Prostate gland (tissue), 2 donors: ENCODE measurements at regions not wholly inside any gene's neighbourhood (a gene's known extent, or its start where the extent isn't known, plus 50 kb on each side); places are given as distances from the start of the nearest gene placed in this dataset.
"Not testable (repeated sequence)": the region's sequence is repeated elsewhere in the genome, so short reads cannot be mapped to it uniquely, and the experiment has no call there.

Experiments used
- DNase-seq: peaks from one replicate; pipeline ENCODE4 v3.0.0-alpha.2; 2019; ENCODE audit warnings: low spot score
- H3K27ac ChIP-seq, 2 donors: fragments of 200-600 bp; sonication (generic); 2 replicates each; pipeline ENCODE4 v1.5.1; 2017 to 2019
- H3K27me3 ChIP-seq: fragments of 200-600 bp; sonication (generic); replicated peaks from 2 replicates; pipeline ENCODE4 v1.5.1; 2019; ENCODE audit not compliant: insufficient read depth
- H3K36me3 ChIP-seq, 2 donors: fragments of 200-600 bp; sonication (generic); 1 replicate in 1 of 2; 2 replicates in 1 of 2; pipeline versions ENCODE4 v1.5.1 to v1.8.1; 2017 to 2019
- H3K4me1 ChIP-seq: fragments of 200-600 bp; sonication (generic); replicated peaks from 2 replicates; pipeline ENCODE4 v1.5.1; 2019
- H3K4me3 ChIP-seq, 2 donors: fragments of 200-600 bp; sonication (generic); 2 replicates each; pipeline ENCODE4 v1.5.1; 2017 to 2019
- H3K9me3 ChIP-seq: fragments of 200-600 bp; sonication (generic); 2 replicates; pipeline ENCODE4 v1.5.1; 2017
- CTCF ChIP-seq, 4 experiments: fragments of 200-600 bp in 2 of 4; fragments of 450-650 bp in 2 of 4; sonication (generic) in 2 of 4; IDR thresholded peaks; 1 replicate in 3 of 4; 2 replicates in 1 of 4; pipeline ENCODE4 v1.5.1; 2016 to 2019; ENCODE audit warnings: antibody characterized with exemption in 4 of 4, mild to moderate bottlenecking in 2 of 4, moderate library complexity in 2 of 4
- POLR2A ChIP-seq: fragments of 450-650 bp; IDR thresholded peaks from one replicate; pipeline ENCODE4 v1.6.1; 2016; ENCODE audit warnings: antibody characterized with exemption, mild to moderate bottlenecking
- POLR2AphosphoS5 ChIP-seq: sonication (generic); formaldehyde crosslinking; IDR thresholded peaks from one replicate; pipeline ENCODE4 v1.6.1; 2017; ENCODE audit warnings: antibody characterized with exemption
- WGBS: methylation state at CpG from one replicate; pipeline ENCODE4 v1.1.5; 2018; 5-methylcytosine and 5-hydroxymethylcytosine counted together
- intact Hi-C: fragments of 100-400 bp; cut with DNase I; formaldehyde crosslinking; loops from one replicate; pipeline ENCODE4 v1.14.2; 2022

- no peaks in the 10 kb centered on the region for H3K27me3 ChIP-seq
- intact Hi-C loops: no loop called here
Observed at GRCh38 chr2:78814331-78814986, 211.0 kb upstream of the REG3G start.

GRCh38 chr2:78817430-78817829 lies 208.1 kb upstream of the REG3G start:
- TF ChIP-seq POLR2A (no peak), POLR2AphosphoS5 (no peak)
- H3K4me3 ChIP-seq: no peak overlapping the region
- intact Hi-C loops: no loop called here
- no peaks in the 10 kb centered on the region for H3K36me3 ChIP-seq
- no peak overlapping the region for H3K27ac ChIP-seq
- 54% methylated on average over 4 of the region's 4 CpGs for WGBS
- no peaks in the 10 kb centered on the region for H3K27me3 ChIP-seq
- no peak for DNase-seq
- H3K9me3 ChIP-seq: no peaks in the 10 kb centered on the region
- no peaks in the 10 kb centered on the region for H3K4me1 ChIP-seq

More at GRCh38 chr2:78814331-78814986, 211.0 kb upstream of the REG3G start:
- DNase-seq: no peak
- H3K36me3 ChIP-seq: no peaks in the 10 kb centered on the region
- 59% methylated on average over 12 of the region's 12 CpGs for WGBS
- H3K4me3 ChIP-seq: no peak overlapping the region
- H3K9me3 ChIP-seq: no peaks in the 10 kb centered on the region
- H3K4me1 ChIP-seq: no peaks in the 10 kb centered on the region
- TF ChIP-seq POLR2A (no peak), POLR2AphosphoS5 (no peak), CTCF (IDR thresholded peaks at IDR 0.05) (no peak)
- H3K27ac ChIP-seq: no peak overlapping the region

- Histone ChIP-seq H3K27me3 (no peaks in the 10 kb centered on the region), H3K4me1 (no peaks in the 10 kb centered on the region), H3K4me3 (no peak overlapping the region), H3K9me3 (no peaks in the 10 kb centered on the region), H3K36me3 (no peaks in the 10 kb centered on the region), H3K27ac (no peak overlapping the region)
- no peak for TF ChIP-seq CTCF (IDR thresholded peaks at IDR 0.05)
- TF ChIP-seq POLR2A: no peak
- no peak for TF ChIP-seq POLR2AphosphoS5
- intact Hi-C loops: no loop called here
- DNase-seq: no peak
- 64% methylated on average over 2 of the region's 2 CpGs for WGBS
Observed at GRCh38 chr2:78832481-78832880, 193.0 kb upstream of the REG3G start.

GRCh38 chr2:78839259-78839658 lies 186.2 kb upstream of the REG3G start:
- TF ChIP-seq CTCF (IDR thresholded peaks at IDR 0.05) (no peak), POLR2A (no peak), POLR2AphosphoS5 (no peak)
- WGBS: 22% methylated on average over 3 of the region's 3 CpGs
- Histone ChIP-seq H3K27me3 (no peaks in the 10 kb centered on the region), H3K9me3 (no peaks in the 10 kb centered on the region), H3K4me3 (no peak overlapping the region), H3K27ac (no peak overlapping the region), H3K4me1 (no peaks in the 10 kb centered on the region), H3K36me3 (no peaks in the 10 kb centered on the region)
- intact Hi-C loops: no loop called here
- no peak for DNase-seq

GRCh38 chr2:78840311-78840710 lies 185.2 kb upstream of the REG3G start:
- H3K36me3 ChIP-seq, H3K27me3 ChIP-seq, H3K4me3 ChIP-seq, DNase-seq, intact Hi-C loops, H3K27ac ChIP-seq, H3K9me3 ChIP-seq, H3K4me1 ChIP-seq: not testable (repeated sequence)
- 96% methylated on average over 10 of the region's 10 CpGs for WGBS

- no peak overlapping the region for H3K4me3 ChIP-seq
- H3K4me1 ChIP-seq: no peaks in the 10 kb centered on the region
- intact Hi-C loops: no loop called here
- no peak overlapping the region for H3K27ac ChIP-seq
- no peak for DNase-seq
- H3K9me3 ChIP-seq: no peaks in the 10 kb centered on the region
- TF ChIP-seq POLR2AphosphoS5 (no peak), CTCF (IDR thresholded peaks at IDR 0.05) (no peak), POLR2A (no peak)
- H3K36me3 ChIP-seq: no peaks in the 10 kb centered on the region
- WGBS: 48% methylated on average over 4 of the region's 4 CpGs
- H3K27me3 ChIP-seq: no peaks in the 10 kb centered on the region
Observed at GRCh38 chr2:78845664-78846185, 179.8 kb upstream of the REG3G start.
